ENCODE measurements at regions not wholly inside any gene's neighbourhood (a gene's known extent, or its start where the extent isn't known, plus 50 kb on each side); places are given as distances from the start of the nearest gene placed in this dataset.

- Histone ChIP-seq H3K4me1 (no peaks in the 10 kb centered on the region), H3K27me3 (no peaks in the 10 kb centered on the region), H3K4me3 (no peak overlapping the region), H3K36me3 (no peaks in the 10 kb centered on the region), H3K27ac (no peak overlapping the region), H3K9me3 (no peaks in the 10 kb centered on the region)
- DNase-seq = no peak
- no peak for TF ChIP-seq CTCF (IDR thresholded peaks at IDR 0.05)
- TF ChIP-seq POLR2A (IDR thresholded peaks at IDR 0.05) = no peak
- intact Hi-C loops (cut with DNase I; ENCODE audit: low total_unique reads) = no loop called here
Measured at GRCh38 chr16:64469906-64470702, 651.8 kb downstream of the CDH11 start.

- H3K4me3 ChIP-seq = no peak overlapping the region
- intact Hi-C loops (cut with DNase I; ENCODE audit: low total_unique reads) = no loop called here
- TF ChIP-seq CTCF (IDR thresholded peaks at IDR 0.05) (no peak), POLR2A (IDR thresholded peaks at IDR 0.05) (no peak)
- DNase-seq = no peak
- H3K27ac ChIP-seq = no peak overlapping the region
- H3K4me1 ChIP-seq = no peaks in the 10 kb centered on the region
- no peaks in the 10 kb centered on the region for H3K36me3 ChIP-seq
- no peaks in the 10 kb centered on the region for H3K9me3 ChIP-seq
- no peaks in the 10 kb centered on the region for H3K27me3 ChIP-seq
Measured at GRCh38 chr16:64469351-64469750, 652.5 kb downstream of the CDH11 start.

GRCh38 chr16:64468515-64469090 is 653.3 kb downstream of the CDH11 start:
- no peaks in the 10 kb centered on the region for H3K9me3 ChIP-seq
- no peak for TF ChIP-seq CTCF (IDR thresholded peaks at IDR 0.05)
- no peaks in the 10 kb centered on the region for H3K36me3 ChIP-seq
- H3K4me3 ChIP-seq = no peak overlapping the region
- no peak overlapping the region for H3K27ac ChIP-seq
- no peak for DNase-seq
- no peaks in the 10 kb centered on the region for H3K27me3 ChIP-seq
- intact Hi-C loops (cut with DNase I; ENCODE audit: low total_unique reads) = no loop called here
- no peaks in the 10 kb centered on the region for H3K4me1 ChIP-seq

GRCh38 chr16:64459821-64460220 is 662.0 kb downstream of the CDH11 start:
- intact Hi-C loops (cut with DNase I; ENCODE audit: low total_unique reads) = no loop called here

More at GRCh38 chr16:64459821-64460220, 662.0 kb downstream of the CDH11 start:
- no peak overlapping the region for H3K4me3 ChIP-seq
- TF ChIP-seq POLR2A (IDR thresholded peaks at IDR 0.05) = no peak
- no peak for TF ChIP-seq CTCF (IDR thresholded peaks at IDR 0.05)
- no peaks in the 10 kb centered on the region for H3K9me3 ChIP-seq
- H3K4me1 ChIP-seq = no peaks in the 10 kb centered on the region
- peak; percentile 16 to 29 for DNase-seq
- no peaks in the 10 kb centered on the region for H3K36me3 ChIP-seq
- no peaks in the 10 kb centered on the region for H3K27me3 ChIP-seq
- H3K27ac ChIP-seq = no peak overlapping the region

Measured in uterus (tissue), 3 donors.